ENCODE measurements at regions not wholly inside any gene's neighbourhood (a gene's known extent, or its start where the extent isn't known, plus 50 kb on each side); places are given as distances from the start of the nearest gene placed in this dataset.

DNA sequence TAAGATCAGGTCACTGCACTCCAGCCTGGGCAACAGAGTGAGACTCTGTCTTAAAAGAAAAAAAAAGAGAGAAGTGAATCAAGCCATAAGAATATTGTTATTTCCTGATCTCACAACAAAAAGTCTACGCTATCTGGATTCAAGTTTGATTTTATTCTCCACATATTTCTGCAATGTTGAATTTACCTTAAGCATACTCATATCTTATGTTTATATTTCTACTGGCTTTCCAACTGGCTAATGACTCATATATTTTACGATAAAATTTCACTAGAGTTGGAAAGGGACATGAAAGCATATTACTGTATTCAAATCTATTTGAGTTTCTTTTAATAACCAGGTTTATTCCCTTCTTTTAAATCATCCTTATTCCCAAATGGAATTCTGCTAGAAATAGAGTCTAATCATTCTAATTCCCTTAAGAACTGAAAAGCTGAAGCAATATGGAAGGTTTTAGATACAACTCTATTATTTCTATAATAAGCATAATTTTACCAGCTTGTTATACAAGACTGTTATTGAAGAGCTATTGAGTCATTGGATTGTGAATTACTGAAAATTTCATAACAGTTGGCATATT, 276.9 kb upstream of the HS3ST5 start:
- H3K4me3 Mint-ChIP-seq = no peak overlapping the region

DNA sequence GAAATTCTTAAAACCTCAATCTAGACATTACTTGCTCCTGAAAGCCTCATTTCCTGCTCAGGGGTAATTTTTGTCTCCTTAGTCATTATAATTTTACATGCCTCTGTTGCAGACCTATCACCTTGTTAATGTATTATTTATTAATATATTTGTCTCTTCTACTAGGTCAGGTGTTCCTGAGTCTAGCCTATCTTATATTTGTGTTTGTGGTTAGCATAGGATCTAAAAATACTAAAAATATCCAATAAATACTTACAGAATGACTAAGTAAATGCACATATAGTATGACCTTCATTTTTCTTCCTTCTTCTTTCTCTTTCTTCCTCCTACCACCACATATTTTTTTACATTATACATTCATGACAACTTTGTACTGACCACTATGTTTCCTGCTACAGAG, 268.9 kb upstream of the HS3ST5 start:
- no peaks in the 10 kb centered on the region for H3K4me1 Mint-ChIP-seq
- no peak overlapping the region for H3K27ac Mint-ChIP-seq
- H3K9me3 Mint-ChIP-seq = no peaks in the 10 kb centered on the region
- no peak for DNase-seq
- H3K4me3 Mint-ChIP-seq = no peak overlapping the region
- TF ChIP-seq, protein P1, sequence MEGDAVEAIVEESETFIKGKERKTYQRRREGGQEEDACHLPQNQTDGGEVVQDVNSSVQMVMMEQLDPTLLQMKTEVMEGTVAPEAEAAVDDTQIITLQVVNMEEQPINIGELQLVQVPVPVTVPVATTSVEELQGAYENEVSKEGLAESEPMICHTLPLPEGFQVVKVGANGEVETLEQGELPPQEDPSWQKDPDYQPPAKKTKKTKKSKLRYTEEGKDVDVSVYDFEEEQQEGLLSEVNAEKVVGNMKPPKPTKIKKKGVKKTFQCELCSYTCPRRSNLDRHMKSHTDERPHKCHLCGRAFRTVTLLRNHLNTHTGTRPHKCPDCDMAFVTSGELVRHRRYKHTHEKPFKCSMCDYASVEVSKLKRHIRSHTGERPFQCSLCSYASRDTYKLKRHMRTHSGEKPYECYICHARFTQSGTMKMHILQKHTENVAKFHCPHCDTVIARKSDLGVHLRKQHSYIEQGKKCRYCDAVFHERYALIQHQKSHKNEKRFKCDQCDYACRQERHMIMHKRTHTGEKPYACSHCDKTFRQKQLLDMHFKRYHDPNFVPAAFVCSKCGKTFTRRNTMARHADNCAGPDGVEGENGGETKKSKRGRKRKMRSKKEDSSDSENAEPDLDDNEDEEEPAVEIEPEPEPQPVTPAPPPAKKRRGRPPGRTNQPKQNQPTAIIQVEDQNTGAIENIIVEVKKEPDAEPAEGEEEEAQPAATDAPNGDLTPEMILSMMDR (IDR thresholded peaks at IDR 0.05) = no peak
- H3K27me3 Mint-ChIP-seq (ENCODE audit: low read depth, poor library complexity) = no peaks in the 10 kb centered on the region
- H3K36me3 Mint-ChIP-seq (ENCODE audit: low read depth) = no peaks in the 10 kb centered on the region

More for the DNA sequence above, 276.9 kb upstream of the HS3ST5 start:
- DNase-seq = no peak
- Mint-ChIP-seq H3K27ac (no peak overlapping the region), H3K36me3 (ENCODE audit: low read depth) (no peaks in the 10 kb centered on the region), H3K9me3 (no peaks in the 10 kb centered on the region), H3K4me1 (no peaks in the 10 kb centered on the region), H3K27me3 (ENCODE audit: low read depth, poor library complexity) (peaks cover 5% of the 10 kb centered on the region)
- TF ChIP-seq, protein P1 (IDR thresholded peaks at IDR 0.05) = no peak

DNA sequence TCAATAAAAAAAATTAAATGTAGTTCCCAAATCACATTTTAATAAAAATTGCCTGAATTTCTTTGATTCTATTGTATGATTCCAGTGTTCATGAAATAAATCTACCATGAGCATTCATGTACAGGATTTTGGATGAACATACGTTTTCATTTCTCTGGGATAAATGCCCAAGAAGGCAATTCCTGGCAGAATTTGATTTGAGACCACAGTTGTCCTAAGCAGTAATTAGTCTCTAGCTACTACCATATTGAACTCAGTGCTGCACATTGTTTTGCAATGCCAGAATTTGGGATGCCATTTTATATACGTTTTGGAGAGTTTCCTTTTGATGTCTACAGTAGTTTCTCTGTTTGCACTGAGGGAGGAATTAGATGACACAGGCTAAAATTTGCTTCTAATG, 265.3 kb upstream of the HS3ST5 start:
- no peak for DNase-seq
- Mint-ChIP-seq H3K36me3 (ENCODE audit: low read depth) (no peaks in the 10 kb centered on the region), H3K4me1 (no peaks in the 10 kb centered on the region), H3K9me3 (no peaks in the 10 kb centered on the region), H3K27me3 (ENCODE audit: low read depth, poor library complexity) (peaks cover 3% of the 10 kb centered on the region), H3K27ac (no peak overlapping the region), H3K4me3 (no peak overlapping the region)
- TF ChIP-seq, protein P1 (IDR thresholded peaks at IDR 0.05) = no peak

DNA sequence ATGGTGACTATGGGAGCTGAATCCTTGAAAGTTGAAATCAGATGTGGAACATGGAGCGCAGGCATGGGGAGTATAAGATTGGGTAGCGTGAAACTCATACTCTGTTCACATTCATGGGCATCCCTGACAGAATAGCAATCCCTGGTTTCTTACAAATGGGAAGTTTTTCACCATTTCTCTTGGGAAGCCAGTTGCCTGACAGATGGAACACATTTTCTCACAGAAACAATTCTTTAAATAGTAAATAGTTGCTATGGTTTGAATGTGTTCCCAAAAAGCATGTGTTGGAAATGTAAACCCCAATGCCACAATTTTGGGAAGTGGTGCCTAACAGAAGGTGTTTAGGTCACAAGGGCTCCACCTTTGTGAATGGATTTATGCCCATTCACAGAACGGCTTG, 262.8 kb upstream of the HS3ST5 start:
- Mint-ChIP-seq H3K27ac (no peak overlapping the region), H3K9me3 (no peaks in the 10 kb centered on the region), H3K36me3 (ENCODE audit: low read depth) (no peaks in the 10 kb centered on the region), H3K4me3 (no peak overlapping the region), H3K27me3 (ENCODE audit: low read depth, poor library complexity) (peaks cover 3% of the 10 kb centered on the region), H3K4me1 (no peaks in the 10 kb centered on the region)
- TF ChIP-seq, protein P1 (IDR thresholded peaks at IDR 0.05) = no peak
- DNase-seq = no peak

DNA sequence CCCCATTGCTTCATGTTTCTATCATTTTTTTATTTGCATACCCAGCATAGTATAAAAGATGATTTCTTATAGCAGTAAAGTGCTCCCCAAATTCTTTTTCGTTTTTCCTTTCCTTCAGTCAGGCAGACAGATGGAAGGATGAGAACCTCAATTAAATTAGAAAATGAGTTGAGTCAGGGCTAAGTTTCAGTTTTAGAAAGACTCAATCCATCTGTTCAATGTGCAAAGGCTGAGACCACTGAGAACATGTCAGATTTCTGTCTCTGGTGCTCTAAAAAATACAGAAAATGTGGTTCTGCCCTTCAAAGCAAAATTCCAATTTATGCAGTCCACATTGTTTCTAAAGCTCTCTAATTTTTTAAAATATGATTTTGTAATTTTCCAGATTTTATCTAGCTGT, 257.6 kb upstream of the HS3ST5 start:
- Mint-ChIP-seq H3K4me1 (no peaks in the 10 kb centered on the region), H3K9me3 (no peaks in the 10 kb centered on the region), H3K36me3 (ENCODE audit: low read depth) (no peaks in the 10 kb centered on the region), H3K4me3 (no peak overlapping the region), H3K27ac (no peak overlapping the region), H3K27me3 (ENCODE audit: low read depth, poor library complexity) (peaks cover under 1% of the 10 kb centered on the region)
- TF ChIP-seq, protein P1 (IDR thresholded peaks at IDR 0.05) = no peak
- DNase-seq = no peak

DNA sequence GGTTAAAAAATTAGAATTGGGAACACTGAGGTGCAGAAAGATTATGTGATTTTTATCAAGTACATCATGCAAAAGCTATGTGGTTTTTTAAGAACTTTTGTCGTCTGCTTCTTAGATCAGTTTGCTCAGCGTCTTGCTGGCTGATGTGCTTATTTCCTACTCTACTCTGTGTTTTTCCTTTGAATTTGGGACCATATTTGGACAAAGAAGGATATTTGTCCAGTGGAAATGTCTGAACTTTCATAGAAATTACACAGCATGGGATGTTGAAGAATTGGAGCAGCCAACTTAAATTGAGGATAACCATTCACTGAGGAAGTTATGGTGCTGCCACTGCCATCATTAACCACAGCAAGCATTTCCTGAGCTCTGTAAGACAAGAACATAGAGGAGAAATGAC, 252.8 kb upstream of the HS3ST5 start:
- Mint-ChIP-seq H3K27ac (no peak overlapping the region), H3K4me3 (no peak overlapping the region), H3K36me3 (ENCODE audit: low read depth) (no peaks in the 10 kb centered on the region), H3K9me3 (peaks cover 5% of the 10 kb centered on the region), H3K4me1 (peaks cover 5% of the 10 kb centered on the region), H3K27me3 (ENCODE audit: low read depth, poor library complexity) (no peaks in the 10 kb centered on the region)
- DNase-seq = no peak
- TF ChIP-seq, protein P1 (IDR thresholded peaks at IDR 0.05) = no peak
